Psoas muscle (tissue), 7 donors: ENCODE measurements at regions not wholly inside any gene's neighbourhood (a gene's known extent, or its start where the extent isn't known, plus 50 kb on each side); places are given as distances from the start of the nearest gene placed in this dataset.

Experiments used
- ATAC-seq, 4 donors: fragments of 200-7000 bp; cut with Tn5 transposase; one replicate each; pipeline ENCODE4 v1.9.1; 2020; ENCODE audit warnings: moderate library complexity in 3 of 4, mild to moderate bottlenecking in 2 of 4
- DNase-seq, 2 donors: peaks; one replicate each; pipeline ENCODE4 v3.0.0-alpha.2; 2020
- H3K27ac ChIP-seq: fragments of 200-600 bp; one replicate; pipeline ENCODE4 v1.8.0; 2022
- H3K27me3 ChIP-seq, 3 donors: fragments of 200-600 bp in 1 of 3; one replicate each; pipeline versions ENCODE4 v1.6.1 to v1.8.0; 2013 to 2022; ENCODE audit warnings: low read length in 2 of 3, mild to moderate bottlenecking in 2 of 3, moderate library complexity in 1 of 3; ENCODE audit not compliant: insufficient read depth in 3 of 3
- H3K36me3 ChIP-seq, 2 donors: fragments of 200-600 bp in 1 of 2; one replicate each; pipeline versions ENCODE4 v1.6.1 to v1.8.0; 2013 to 2022; ENCODE audit warnings: low read depth in 1 of 2, mild to moderate bottlenecking in 1 of 2, moderate library complexity in 1 of 2; ENCODE audit not compliant: insufficient read depth in 1 of 2
- H3K4me1 ChIP-seq: fragments of 200-600 bp; one replicate; pipeline ENCODE4 v1.8.0; 2022
- H3K4me3 ChIP-seq: fragments of 200-600 bp; one replicate; pipeline ENCODE4 v1.8.0; 2022; ENCODE audit warnings: mild to moderate bottlenecking
- H3K9me3 ChIP-seq: fragments of 200-600 bp; one replicate; pipeline ENCODE4 v1.8.0; 2022
- CTCF ChIP-seq: fragments of 200-600 bp; IDR thresholded peaks from one replicate; pipeline ENCODE4 v1.8.0; 2022; ENCODE audit warnings: antibody characterized with exemption
- WGBS, 3 donors: extraction: QIAGEN DNeasy Blood & Tissue Kit; methylation state at CpG; one replicate each; pipeline versions ENCODE4 v1.1.6 to v1.1.7; 2013; 5-methylcytosine and 5-hydroxymethylcytosine counted together
- intact Hi-C, 2 donors: fragments of 100-400 bp; cut with DNase I; formaldehyde crosslinking; loops; one replicate each; pipeline versions ENCODE4 v1.11.0 to v1.14.2; 2022
- donor health status: healthy with polysubstance abuse.
- donor health status: DM: no; HTN: no; CAD: no; lungs with moderate emphysema.
- donor health status: Bipolar disorder and iron deficiency.
- donor health status: healthy.
- donor health status: DM: yes; HTN: yes; CAD: no.
- donor health status: DM: no; HTN: no; CAD: no.
- donor health status: DM: yes; HTN: yes; CAD: no.

GRCh38 chr6:167502471-167502870, 177.6 kb downstream of the TTLL2 start:
- DNase-seq (no peak), ATAC-seq (no peak)
- no peaks in the 10 kb centered on the region for H3K4me1 ChIP-seq
- H3K9me3 ChIP-seq, result no peaks in the 10 kb centered on the region
- intact Hi-C loops, result loop anchor here in 1 of 2 donors (5.0 kb wide), 1 partner anchor 155 kb away; no protein-coding TSS in a partner anchor
- H3K27me3 ChIP-seq, result peaks cover 0 to 2% (median 0%) of the 10 kb centered on the region in 3 donors
- no peak for TF ChIP-seq CTCF
- no peaks in the 10 kb centered on the region for H3K36me3 ChIP-seq
- 82 to 83% (median 83%) methylated on average over 7 of the region's 7 CpGs for WGBS, 3 donors
- no peak overlapping the region for H3K27ac ChIP-seq
- H3K4me3 ChIP-seq, result no peak overlapping the region

- peak in 1 of 4 donors; percentile 48 for ATAC-seq
- no peak for DNase-seq
- intact Hi-C loops, result loop anchor here in 1 of 2 donors (5.0 kb wide), 1 partner anchor 157 kb away; no protein-coding TSS in a partner anchor
- Histone ChIP-seq H3K4me1 (no peaks in the 10 kb centered on the region), H3K27me3 (peaks cover 0 to 2% (median 0%) of the 10 kb centered on the region in 3 donors), H3K36me3 (no peaks in the 10 kb centered on the region), H3K27ac (no peak overlapping the region), H3K9me3 (no peaks in the 10 kb centered on the region), H3K4me3 (no peak overlapping the region)
- TF ChIP-seq CTCF, result no peak
- 67 to 79% (median 69%) methylated on average over 6 of the region's 6 CpGs for WGBS, 3 donors
Observed at GRCh38 chr6:167504385-167504961, 179.6 kb downstream of the TTLL2 start.

GRCh38 chr6:167505199-167505598, 180.3 kb downstream of the TTLL2 start:
- H3K9me3 ChIP-seq, result no peaks in the 10 kb centered on the region
- ATAC-seq, result no peak
- H3K4me1 ChIP-seq, result no peaks in the 10 kb centered on the region
- intact Hi-C loops, result no loop called here
- no peak for TF ChIP-seq CTCF
- no peaks in the 10 kb centered on the region for H3K36me3 ChIP-seq
- H3K27me3 ChIP-seq, result peaks cover 0 to 3% (median 2%) of the 10 kb centered on the region in 3 donors
- no peak overlapping the region for H3K27ac ChIP-seq
- 73 to 83% (median 78%) methylated on average over 7 of the region's 7 CpGs for WGBS, 3 donors
- H3K4me3 ChIP-seq, result no peak overlapping the region
- DNase-seq, result no peak

GRCh38 chr6:167505782-167506181, 180.9 kb downstream of the TTLL2 start:
- intact Hi-C loops, result no loop called here
- WGBS, 3 donors, result 65 to 79% (median 71%) methylated on average over 12 to 13 of the region's 13 CpGs
- Histone ChIP-seq H3K36me3 (no peaks in the 10 kb centered on the region), H3K4me3 (no peak overlapping the region), H3K9me3 (no peaks in the 10 kb centered on the region), H3K27me3 (peaks cover 0 to 3% (median 2%) of the 10 kb centered on the region in 3 donors), H3K4me1 (no peaks in the 10 kb centered on the region), H3K27ac (no peak overlapping the region)
- no peak for TF ChIP-seq CTCF
- ATAC-seq, result no peak
- DNase-seq, result no peak
